Karpas-422 (cell line): ENCODE measurements at regions not wholly inside any gene's neighbourhood (a gene's known extent, or its start where the extent isn't known, plus 50 kb on each side); places are given as distances from the start of the nearest gene placed in this dataset.
A peak's percentile ranks its signal among the peaks of the same experiment; 100 is the strongest.

Experiments
- DNase-seq: peaks from one replicate; pipeline ENCODE4 v3.0.0-alpha.2; 2015
- H2AFZ ChIP-seq: fragments of 200-600 bp; sonication (generic); 2 replicates; pipeline ENCODE4 v1.6.1; 2014; ENCODE audit warnings: antibody characterized with exemption, low read length, mixed read lengths
- H3K27ac ChIP-seq: fragments of 200-600 bp; sonication (generic); 2 replicates; pipeline ENCODE4 v1.5.1; 2014; ENCODE audit warnings: mild to moderate bottlenecking, low read length, moderate library complexity
- H3K27me3 ChIP-seq: fragments of 200-600 bp; sonication (generic); 2 replicates; pipeline ENCODE4 v1.6.1; 2014; ENCODE audit warnings: low read length, mixed read lengths
- H3K36me3 ChIP-seq: fragments of 200-600 bp; sonication (generic); 2 replicates; pipeline ENCODE4 v1.6.1; 2014; ENCODE audit warnings: low read length, mixed read lengths; ENCODE audit not compliant: insufficient read depth
- H3K4me1 ChIP-seq: fragments of 200-600 bp; sonication (generic); 2 replicates; pipeline ENCODE4 v1.6.1; 2014; ENCODE audit warnings: mild to moderate bottlenecking, low read length, mixed read lengths
- H3K4me2 ChIP-seq: fragments of 200-600 bp; sonication (generic); 2 replicates; pipeline ENCODE4 v1.6.1; 2014; ENCODE audit warnings: low read length, low read depth, mild to moderate bottlenecking; ENCODE audit not compliant: poor library complexity, severe bottlenecking
- H3K4me3 ChIP-seq: fragments of 200-600 bp; sonication (generic); 2 replicates; pipeline ENCODE4 v1.5.1; 2014; ENCODE audit warnings: mild to moderate bottlenecking, antibody characterized with exemption, low read length, mixed read lengths
- H3K79me2 ChIP-seq: fragments of 200-600 bp; sonication (generic); 2 replicates; pipeline ENCODE4 v1.6.1; 2014; ENCODE audit warnings: mild to moderate bottlenecking, low read length, mixed read lengths
- H3K9ac ChIP-seq: fragments of 200-600 bp; sonication (generic); 2 replicates; pipeline ENCODE4 v1.6.0; 2014; ENCODE audit warnings: low read length
- H3K9me2 ChIP-seq: fragments of 200-600 bp; sonication (generic), shearing (Covaris generic); replicated peaks from 2 replicates; pipeline ENCODE4 v1.6.0; 2014; ENCODE audit warnings: mild to moderate bottlenecking, low read length, moderate library complexity; ENCODE audit not compliant: insufficient read depth
- H3K9me3 ChIP-seq: fragments of 300-700, 200-600 bp; sonication (generic); 2 replicates; pipeline ENCODE4 v1.6.1; 2014; ENCODE audit warnings: low read length, mixed read lengths
- H4K20me1 ChIP-seq: fragments of 200-600 bp; sonication (generic); 2 replicates; pipeline ENCODE4 v1.6.1; 2014; ENCODE audit warnings: mild to moderate bottlenecking, antibody characterized with exemption, low read length, low read depth; ENCODE audit not compliant: insufficient read depth

- DNase-seq: no peak
- no peaks in the 10 kb centered on the region for H3K4me1 ChIP-seq
- no peak overlapping the region for H2AFZ ChIP-seq
- no peaks in the 10 kb centered on the region for H4K20me1 ChIP-seq
- no peak overlapping the region for H3K4me3 ChIP-seq
- H3K27me3 ChIP-seq: no peaks in the 10 kb centered on the region
- no peaks in the 10 kb centered on the region for H3K79me2 ChIP-seq
- no peaks in the 10 kb centered on the region for H3K9me3 ChIP-seq
- no peak overlapping the region for H3K4me2 ChIP-seq
- no peaks in the 10 kb centered on the region for H3K9me2 ChIP-seq
- no peak overlapping the region for H3K9ac ChIP-seq
- H3K27ac ChIP-seq: no peak overlapping the region
- no peaks in the 10 kb centered on the region for H3K36me3 ChIP-seq
These were observed 80.5 kb upstream of the NEO1 start for GRCh38 chr15:72971766-72972165.

GRCh38 chr15:72970933-72971760, 81.1 kb upstream of the NEO1 start:
- no peaks in the 10 kb centered on the region for H3K27me3 ChIP-seq
- H3K4me1 ChIP-seq: no peaks in the 10 kb centered on the region
- no peak overlapping the region for H3K27ac ChIP-seq
- H3K4me3 ChIP-seq: no peak overlapping the region
- H3K9me2 ChIP-seq: no peaks in the 10 kb centered on the region
- no peaks in the 10 kb centered on the region for H3K36me3 ChIP-seq
- H3K79me2 ChIP-seq: no peaks in the 10 kb centered on the region
- H3K9me3 ChIP-seq: no peaks in the 10 kb centered on the region
- no peak for DNase-seq
- no peak overlapping the region for H3K4me2 ChIP-seq
- H2AFZ ChIP-seq: no peak overlapping the region
- H3K9ac ChIP-seq: no peak overlapping the region
- H4K20me1 ChIP-seq: no peaks in the 10 kb centered on the region

- H3K9ac ChIP-seq: no peak overlapping the region
- no peaks in the 10 kb centered on the region for H3K4me1 ChIP-seq
- H3K27me3 ChIP-seq: no peaks in the 10 kb centered on the region
- H3K9me2 ChIP-seq: no peaks in the 10 kb centered on the region
- peak; percentile 46 for DNase-seq
- H4K20me1 ChIP-seq: no peaks in the 10 kb centered on the region
- no peaks in the 10 kb centered on the region for H3K9me3 ChIP-seq
- no peaks in the 10 kb centered on the region for H3K36me3 ChIP-seq
- no peak overlapping the region for H3K4me3 ChIP-seq
- H3K4me2 ChIP-seq: no peak overlapping the region
- H2AFZ ChIP-seq: no peak overlapping the region
- H3K79me2 ChIP-seq: no peaks in the 10 kb centered on the region
- no peak overlapping the region for H3K27ac ChIP-seq
These were observed 83.7 kb upstream of the NEO1 start for GRCh38 chr15:72968531-72968922.

- Histone ChIP-seq H3K9ac (no peak overlapping the region), H4K20me1 (no peaks in the 10 kb centered on the region), H3K36me3 (no peaks in the 10 kb centered on the region), H3K27ac (no peak overlapping the region), H3K4me1 (no peaks in the 10 kb centered on the region), H3K4me3 (no peak overlapping the region), H3K27me3 (no peaks in the 10 kb centered on the region), H3K9me3 (no peaks in the 10 kb centered on the region), H3K4me2 (no peak overlapping the region), H3K79me2 (no peaks in the 10 kb centered on the region), H2AFZ (no peak overlapping the region), H3K9me2 (no peaks in the 10 kb centered on the region)
- no peak for DNase-seq
These were observed 84.3 kb upstream of the NEO1 start for GRCh38 chr15:72967811-72968530.

- DNase-seq: no peak
- no peaks in the 10 kb centered on the region for H3K79me2 ChIP-seq
- H3K9me2 ChIP-seq: no peaks in the 10 kb centered on the region
- H3K27me3 ChIP-seq: no peaks in the 10 kb centered on the region
- no peak overlapping the region for H3K9ac ChIP-seq
- H2AFZ ChIP-seq: no peak overlapping the region
- H3K4me3 ChIP-seq: no peak overlapping the region
- no peaks in the 10 kb centered on the region for H3K9me3 ChIP-seq
- no peaks in the 10 kb centered on the region for H4K20me1 ChIP-seq
- no peak overlapping the region for H3K27ac ChIP-seq
- H3K4me1 ChIP-seq: no peaks in the 10 kb centered on the region
- H3K4me2 ChIP-seq: no peak overlapping the region
- no peaks in the 10 kb centered on the region for H3K36me3 ChIP-seq
These were observed 84.9 kb upstream of the NEO1 start for GRCh38 chr15:72967397-72967796.

- no peaks in the 10 kb centered on the region for H3K9me3 ChIP-seq
- H3K4me3 ChIP-seq: no peak overlapping the region
- no peaks in the 10 kb centered on the region for H3K27me3 ChIP-seq
- no peak for DNase-seq
- H4K20me1 ChIP-seq: no peaks in the 10 kb centered on the region
- no peak overlapping the region for H3K4me2 ChIP-seq
- H3K9me2 ChIP-seq: no peaks in the 10 kb centered on the region
- no peaks in the 10 kb centered on the region for H3K79me2 ChIP-seq
- H3K9ac ChIP-seq: no peak overlapping the region
- H2AFZ ChIP-seq: no peak overlapping the region
- H3K36me3 ChIP-seq: no peaks in the 10 kb centered on the region
- no peak overlapping the region for H3K27ac ChIP-seq
- H3K4me1 ChIP-seq: no peaks in the 10 kb centered on the region
These were observed 85.6 kb upstream of the NEO1 start for GRCh38 chr15:72966641-72967040.

- Histone ChIP-seq H3K27me3 (no peaks in the 10 kb centered on the region), H3K79me2 (no peaks in the 10 kb centered on the region), H3K36me3 (no peaks in the 10 kb centered on the region), H4K20me1 (no peaks in the 10 kb centered on the region), H3K4me2 (no peak overlapping the region), H3K27ac (no peak overlapping the region), H3K9ac (no peak overlapping the region), H2AFZ (no peak overlapping the region), H3K4me1 (no peaks in the 10 kb centered on the region), H3K9me2 (no peaks in the 10 kb centered on the region), H3K4me3 (no peak overlapping the region), H3K9me3 (no peaks in the 10 kb centered on the region)
- no peak for DNase-seq
These were observed 86.6 kb upstream of the NEO1 start for GRCh38 chr15:72965671-72966070.

GRCh38 chr15:72964542-72964941, 87.7 kb upstream of the NEO1 start:
- Histone ChIP-seq H3K9me2 (no peaks in the 10 kb centered on the region), H3K27ac (no peak overlapping the region), H2AFZ (no peak overlapping the region), H3K4me2 (no peak overlapping the region), H3K4me1 (no peaks in the 10 kb centered on the region), H3K9ac (no peak overlapping the region), H3K4me3 (no peak overlapping the region), H3K27me3 (no peaks in the 10 kb centered on the region), H3K36me3 (no peaks in the 10 kb centered on the region), H3K9me3 (no peaks in the 10 kb centered on the region), H4K20me1 (no peaks in the 10 kb centered on the region), H3K79me2 (no peaks in the 10 kb centered on the region)
- no peak for DNase-seq
